HG02938 (cell line): ENCODE measurements at regions not wholly inside any gene's neighbourhood (a gene's known extent, or its start where the extent isn't known, plus 50 kb on each side); places are given as distances from the start of the nearest gene placed in this dataset.

Experiments used
- ATAC-seq: cut with Tn5 transposase; IDR thresholded peaks from one replicate; pipeline ENCODE4 v1.9.1; 2021; ENCODE audit warnings: mild to moderate bottlenecking, moderate library complexity; ENCODE audit not compliant: unreplicated experiment

DNA sequence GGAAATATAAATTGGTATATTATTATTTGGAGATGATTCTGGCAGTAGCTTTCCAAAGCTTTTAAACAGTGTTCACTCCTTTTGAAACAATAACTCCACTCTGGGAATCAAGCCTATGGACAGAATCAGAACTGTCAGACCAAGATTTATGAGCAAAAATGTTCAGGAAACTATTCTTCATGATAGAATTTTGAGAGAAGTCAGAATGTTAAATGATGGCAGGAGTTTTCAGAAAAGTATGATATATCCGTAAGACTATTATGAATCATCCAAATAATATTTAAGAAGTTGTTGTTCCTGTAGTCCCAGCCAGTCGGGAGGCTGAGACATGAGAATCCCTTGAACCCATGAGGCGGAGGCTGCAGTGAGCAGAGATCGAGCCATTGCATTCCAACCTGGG lies 50.5 kb upstream of the ADGRG2 start:
- ATAC-seq, result no peak

- ATAC-seq, result no peak
These were observed 52.2 kb upstream of the ADGRG2 start for GRCh38 chrX:19174401-19175025.

DNA sequence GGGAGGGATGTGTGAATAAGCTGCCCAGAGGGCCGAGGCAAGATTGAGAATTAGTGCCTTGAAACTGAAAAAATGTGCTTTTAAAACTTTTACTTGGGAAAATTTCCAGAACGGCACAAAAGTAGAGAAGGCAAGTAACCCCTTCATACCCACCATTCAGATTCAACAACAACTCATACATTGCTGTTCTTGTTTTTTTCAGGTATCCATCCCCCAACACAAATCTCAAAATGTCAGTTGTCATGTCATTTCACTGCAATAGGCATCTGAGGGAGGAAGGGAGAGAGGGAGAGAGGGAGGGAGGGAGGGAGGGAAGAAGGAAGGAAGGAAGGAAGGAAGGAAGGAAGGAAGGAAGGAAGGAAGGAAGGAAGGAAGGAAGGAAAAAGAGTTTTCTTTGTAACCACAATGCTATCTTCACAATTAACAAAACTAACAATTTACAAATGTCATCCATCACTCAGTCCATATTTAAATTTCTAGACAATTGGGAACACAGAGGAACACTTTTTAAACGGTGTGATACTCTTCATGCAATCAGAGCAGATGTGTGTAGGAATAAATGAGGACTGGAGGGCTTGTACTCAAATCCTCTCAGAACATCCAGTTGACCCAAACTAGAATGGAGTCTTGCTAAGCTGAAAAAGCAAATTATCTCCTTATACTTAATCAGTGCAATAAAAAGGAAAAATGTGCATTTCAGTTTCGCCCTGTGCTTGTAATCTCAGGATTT lies 54.8 kb upstream of the ADGRG2 start:
- no peak for ATAC-seq

DNA sequence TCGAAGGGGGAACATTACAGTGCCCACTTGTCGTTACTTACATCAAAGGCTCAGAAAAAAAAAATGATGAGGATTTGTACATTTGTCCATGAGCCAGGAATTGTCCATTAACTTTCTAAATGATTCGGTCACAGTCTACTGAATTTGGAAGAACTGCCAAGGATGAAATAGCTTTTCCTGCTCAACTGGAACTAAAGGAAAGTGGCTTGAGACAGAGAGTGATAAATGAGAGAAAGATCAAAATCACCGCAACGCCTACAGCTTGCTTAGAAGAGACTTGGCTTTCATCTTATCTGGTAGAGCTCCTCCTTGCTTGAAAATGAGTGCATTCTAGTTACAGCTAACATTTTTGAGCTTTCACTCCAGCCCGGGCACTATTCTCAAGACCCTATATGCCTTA lies 55.5 kb upstream of the ADGRG2 start:
- ATAC-seq, result no peak

- no peak for ATAC-seq
These were observed 56.1 kb upstream of the ADGRG2 start for GRCh38 chrX:19178402-19178801.

DNA sequence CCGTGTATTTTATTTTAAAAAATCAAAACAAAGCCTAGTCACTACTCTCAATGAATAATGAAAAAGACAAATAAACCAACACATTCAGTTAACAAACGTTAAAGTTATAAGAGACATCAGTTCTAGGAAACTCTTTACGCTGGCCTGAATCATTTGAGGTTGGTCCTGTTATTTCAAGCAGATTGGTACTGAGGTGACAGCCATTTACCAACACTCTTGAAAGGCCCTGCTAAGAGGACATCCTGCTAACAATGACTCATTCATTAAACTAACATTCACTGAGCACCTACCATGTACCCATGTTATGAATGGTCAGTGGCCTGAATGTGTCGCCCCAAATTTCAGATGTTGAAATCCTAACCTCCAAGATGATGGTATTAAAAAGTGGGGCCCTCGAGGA lies 57.1 kb upstream of the ADGRG2 start:
- no peak for ATAC-seq

DNA sequence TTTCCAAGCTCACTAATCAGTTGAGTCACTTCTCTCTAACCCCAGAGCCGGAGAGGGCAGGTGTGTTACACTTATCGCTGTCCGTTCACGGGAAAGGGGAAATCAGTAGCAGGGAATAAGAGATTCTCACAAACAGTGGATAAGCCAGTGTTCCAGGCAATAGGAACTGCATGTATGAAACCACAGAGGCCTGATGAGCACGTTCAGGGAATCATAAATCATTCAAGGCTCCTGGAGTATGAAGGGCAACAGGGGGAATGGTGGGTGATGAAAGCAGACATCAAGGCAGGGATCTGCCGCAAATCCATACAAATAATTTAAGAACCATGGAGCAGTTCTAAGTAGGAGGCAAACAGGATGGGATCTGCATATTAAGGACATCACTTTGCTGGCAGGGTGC lies 59.1 kb upstream of the ADGRG2 start:
- no peak for ATAC-seq

- ATAC-seq, result no peak
These were observed 60.5 kb upstream of the ADGRG2 start for GRCh38 chrX:19182785-19183184.

DNA sequence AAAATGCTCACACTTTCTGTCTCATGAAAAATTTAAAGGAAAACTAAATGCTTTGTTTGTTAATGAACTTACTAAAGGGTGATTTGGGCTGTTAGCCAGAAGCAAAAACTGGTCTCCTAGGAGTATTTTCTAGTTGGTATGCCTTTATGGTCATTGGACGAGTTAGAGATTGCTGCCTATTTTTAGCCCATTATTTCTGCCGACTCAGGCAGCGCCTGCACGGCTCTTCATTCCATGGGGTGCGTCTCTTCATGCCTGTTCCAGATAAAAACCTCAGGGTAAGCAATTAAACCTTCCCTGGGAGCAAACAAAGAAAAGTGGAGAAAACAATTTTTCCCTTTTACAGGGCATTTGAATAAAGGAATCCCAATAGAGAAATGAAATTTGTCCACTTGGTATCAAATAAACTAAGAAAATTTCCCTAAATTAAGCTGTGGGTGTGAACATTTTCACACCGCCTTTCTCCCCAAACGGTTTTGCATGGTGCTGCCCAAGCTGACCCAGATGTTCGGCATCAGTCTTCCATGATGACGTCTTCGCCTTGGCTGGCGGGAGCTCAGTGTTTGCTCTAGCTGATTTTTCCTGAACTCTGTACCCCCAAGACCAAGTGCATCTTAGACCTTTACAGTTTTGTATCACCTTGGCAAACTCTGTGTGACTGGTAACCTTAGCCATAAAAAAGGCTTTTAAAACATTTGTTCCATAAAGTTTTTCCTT lies 61.7 kb upstream of the ADGRG2 start:
- ATAC-seq, result no peak

DNA sequence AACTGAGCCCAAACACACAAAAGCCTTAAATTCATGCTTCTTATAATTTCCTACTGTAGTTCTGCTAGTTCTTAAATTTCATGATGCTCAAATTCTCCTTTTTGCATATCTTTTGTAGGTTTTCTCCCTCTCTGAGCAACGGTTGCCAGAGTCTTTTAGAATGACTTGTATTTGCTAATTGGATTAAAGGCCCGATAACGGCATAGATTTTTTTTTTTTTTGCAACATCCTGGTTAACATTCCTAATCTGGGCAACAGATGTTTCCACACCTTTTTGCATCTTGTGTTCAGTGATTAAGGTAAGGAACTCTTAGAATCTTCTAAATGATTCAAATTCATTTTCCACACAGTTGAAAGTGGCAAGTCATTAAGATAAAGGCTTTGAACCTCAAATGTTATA lies 66.3 kb upstream of the ADGRG2 start:
- ATAC-seq, result no peak

- no peak for ATAC-seq
These were observed 68.6 kb upstream of the ADGRG2 start for GRCh38 chrX:19190902-19191301.

- ATAC-seq, result no peak
These were observed 71.3 kb upstream of the ADGRG2 start for GRCh38 chrX:19193565-19193964.

GRCh38 chrX:19194285-19195242 lies 72.3 kb upstream of the ADGRG2 start:
- ATAC-seq, result peak; percentile 63

DNA sequence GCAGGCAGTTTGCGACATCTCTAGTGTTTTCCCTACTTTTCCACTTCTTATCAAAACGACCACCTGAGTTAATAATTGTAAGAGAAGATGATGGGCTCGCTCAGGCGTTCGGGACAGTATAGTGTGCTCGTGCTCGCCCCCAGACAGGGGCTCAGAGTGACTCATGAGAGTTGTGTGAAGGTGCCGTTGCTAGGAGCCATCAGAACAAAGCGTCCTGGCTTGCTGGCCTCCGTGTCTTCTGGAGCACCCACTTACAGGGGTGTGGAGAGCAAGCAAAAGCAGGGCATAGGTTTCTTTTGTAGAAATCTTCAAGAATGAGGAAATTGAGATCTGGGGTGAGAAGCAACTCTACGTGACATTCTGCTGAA lies 73.0 kb upstream of the ADGRG2 start:
- ATAC-seq, result peak; percentile 67

GRCh38 chrX:19198473-19198872 lies 76.2 kb upstream of the ADGRG2 start:
- ATAC-seq, result no peak

GRCh38 chrX:19202171-19202570 lies 79.9 kb upstream of the ADGRG2 start:
- ATAC-seq, result no peak

GRCh38 chrX:19204636-19205035 lies 82.4 kb upstream of the ADGRG2 start:
- no peak for ATAC-seq

GRCh38 chrX:19212037-19212436 lies 89.8 kb upstream of the ADGRG2 start:
- no peak for ATAC-seq

GRCh38 chrX:19213610-19214152 lies 91.4 kb upstream of the ADGRG2 start:
- no peak for ATAC-seq

GRCh38 chrX:19214311-19214710 lies 92.0 kb upstream of the ADGRG2 start:
- ATAC-seq, result no peak

DNA sequence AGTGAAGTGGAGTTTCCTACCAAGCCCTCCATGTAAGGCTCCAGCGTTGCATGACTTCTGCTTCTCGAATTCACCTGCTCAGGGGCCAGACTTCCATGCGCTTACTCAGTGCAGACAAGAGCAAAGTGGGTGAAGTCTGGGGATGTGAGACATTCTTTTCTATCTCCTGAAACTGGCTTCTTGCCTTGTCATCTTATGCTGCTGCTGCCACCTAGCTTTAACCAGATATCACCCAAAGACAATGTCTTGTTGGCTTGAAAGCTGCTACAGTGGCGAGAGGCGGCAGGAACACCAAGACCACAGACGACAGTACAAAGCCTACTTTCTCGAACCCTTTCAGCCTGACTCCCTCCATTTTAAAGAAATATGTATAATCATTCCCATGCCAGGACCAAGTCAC lies 103.6 kb upstream of the ADGRG2 start:
- ATAC-seq, result no peak
